DND-41 (cell line): ENCODE measurements at regions not wholly inside any gene's neighbourhood (a gene's known extent, or its start where the extent isn't known, plus 50 kb on each side); places are given as distances from the start of the nearest gene placed in this dataset.

Experiments
- EZH2 ChIP-seq: IDR thresholded peaks from 3 replicates; pipeline ENCODE4 v1.6.1; 2012; ENCODE audit warnings: borderline replicate concordance, low read depth, mild to moderate bottlenecking, moderate library complexity, low read length, inconsistent platforms; ENCODE audit not compliant: severe bottlenecking
- TF ChIP-seq, protein P1 (sequence below): IDR thresholded peaks from 2 replicates; pipeline ENCODE4 v1.5.1; 2012; ENCODE audit warnings: borderline replicate concordance, low read length, moderate library complexity, mild to moderate bottlenecking; ENCODE audit not compliant: poor library complexity, severe bottlenecking; ENCODE audit errors: extremely low read depth

DNA sequence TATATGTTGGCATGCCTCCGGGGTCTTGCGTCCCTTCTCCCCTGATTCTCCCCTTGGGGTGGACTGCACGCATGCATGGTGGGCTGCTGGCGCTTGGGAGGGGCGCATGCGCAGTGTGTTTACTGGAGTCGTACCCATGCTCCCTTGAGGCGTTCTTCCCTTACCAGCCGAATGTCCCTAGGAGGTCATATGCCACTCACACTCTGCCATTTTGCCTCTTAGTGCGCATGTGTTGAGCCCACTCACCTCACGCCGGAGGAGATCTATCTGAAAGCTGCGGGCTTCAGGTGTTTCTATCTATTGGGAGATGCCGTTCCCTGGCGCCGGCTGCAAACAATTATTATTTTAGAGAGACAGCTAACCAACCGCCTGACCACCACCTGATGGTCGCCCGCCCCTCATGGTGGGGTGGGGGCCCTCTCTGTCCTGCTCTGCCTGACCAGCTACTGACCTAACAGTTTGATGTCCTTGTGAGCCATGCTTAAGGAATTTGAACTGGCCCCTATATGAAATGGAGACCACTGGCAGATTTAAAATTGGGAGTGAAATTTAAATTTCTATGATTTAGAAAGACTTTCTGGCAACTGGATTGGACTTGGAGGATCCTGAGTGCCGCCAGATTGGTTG, 179.6 kb downstream of the RNF144A start:
- TF ChIP-seq, protein P1, sequence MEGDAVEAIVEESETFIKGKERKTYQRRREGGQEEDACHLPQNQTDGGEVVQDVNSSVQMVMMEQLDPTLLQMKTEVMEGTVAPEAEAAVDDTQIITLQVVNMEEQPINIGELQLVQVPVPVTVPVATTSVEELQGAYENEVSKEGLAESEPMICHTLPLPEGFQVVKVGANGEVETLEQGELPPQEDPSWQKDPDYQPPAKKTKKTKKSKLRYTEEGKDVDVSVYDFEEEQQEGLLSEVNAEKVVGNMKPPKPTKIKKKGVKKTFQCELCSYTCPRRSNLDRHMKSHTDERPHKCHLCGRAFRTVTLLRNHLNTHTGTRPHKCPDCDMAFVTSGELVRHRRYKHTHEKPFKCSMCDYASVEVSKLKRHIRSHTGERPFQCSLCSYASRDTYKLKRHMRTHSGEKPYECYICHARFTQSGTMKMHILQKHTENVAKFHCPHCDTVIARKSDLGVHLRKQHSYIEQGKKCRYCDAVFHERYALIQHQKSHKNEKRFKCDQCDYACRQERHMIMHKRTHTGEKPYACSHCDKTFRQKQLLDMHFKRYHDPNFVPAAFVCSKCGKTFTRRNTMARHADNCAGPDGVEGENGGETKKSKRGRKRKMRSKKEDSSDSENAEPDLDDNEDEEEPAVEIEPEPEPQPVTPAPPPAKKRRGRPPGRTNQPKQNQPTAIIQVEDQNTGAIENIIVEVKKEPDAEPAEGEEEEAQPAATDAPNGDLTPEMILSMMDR, result no peak
- no peak for TF ChIP-seq EZH2
